LNCaP clone FGC (cell line): ENCODE measurements at regions not wholly inside any gene's neighbourhood (a gene's known extent, or its start where the extent isn't known, plus 50 kb on each side); places are given as distances from the start of the nearest gene placed in this dataset.

Source experiments
- DNase-seq: peaks from one replicate; pipeline ENCODE4 v3.0.0-alpha.2; 2011; ENCODE audit warnings: low read depth
- H3K4me3 ChIP-seq: 2 replicates; pipeline ENCODE4 v1.5.1; 2011; ENCODE audit warnings: mild to moderate bottlenecking, low read depth, low read length, control low read depth
- TF ChIP-seq, protein P1 (sequence below): IDR thresholded peaks from 2 replicates; pipeline ENCODE4 v1.5.1; 2012; ENCODE audit warnings: mild to moderate bottlenecking; ENCODE audit not compliant: control insufficient read depth, insufficient read depth; ENCODE audit errors: extremely low read depth

DNA sequence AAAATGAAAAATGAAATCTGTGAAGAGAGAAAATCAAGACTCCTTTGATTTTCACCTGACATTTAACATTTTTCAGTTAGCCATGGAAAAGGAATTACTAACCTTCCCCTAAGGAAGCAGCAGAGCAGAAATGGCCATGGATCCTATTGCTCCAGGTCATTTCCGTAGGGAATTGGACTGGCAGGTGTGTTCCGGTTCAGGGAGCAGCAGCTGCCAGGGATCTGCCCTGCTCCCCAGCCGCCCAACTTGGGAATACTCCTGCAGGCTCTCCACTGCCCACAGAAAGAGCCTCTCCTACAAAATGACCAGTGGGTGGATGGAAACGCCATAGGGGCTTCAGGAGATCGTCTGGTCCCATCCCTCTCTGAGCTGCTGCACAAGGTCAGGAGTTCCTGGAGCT lies 86.0 kb upstream of the MAPK4 start:
- H3K4me3 ChIP-seq: no peak overlapping the region
- no peak for DNase-seq
- TF ChIP-seq, protein P1, sequence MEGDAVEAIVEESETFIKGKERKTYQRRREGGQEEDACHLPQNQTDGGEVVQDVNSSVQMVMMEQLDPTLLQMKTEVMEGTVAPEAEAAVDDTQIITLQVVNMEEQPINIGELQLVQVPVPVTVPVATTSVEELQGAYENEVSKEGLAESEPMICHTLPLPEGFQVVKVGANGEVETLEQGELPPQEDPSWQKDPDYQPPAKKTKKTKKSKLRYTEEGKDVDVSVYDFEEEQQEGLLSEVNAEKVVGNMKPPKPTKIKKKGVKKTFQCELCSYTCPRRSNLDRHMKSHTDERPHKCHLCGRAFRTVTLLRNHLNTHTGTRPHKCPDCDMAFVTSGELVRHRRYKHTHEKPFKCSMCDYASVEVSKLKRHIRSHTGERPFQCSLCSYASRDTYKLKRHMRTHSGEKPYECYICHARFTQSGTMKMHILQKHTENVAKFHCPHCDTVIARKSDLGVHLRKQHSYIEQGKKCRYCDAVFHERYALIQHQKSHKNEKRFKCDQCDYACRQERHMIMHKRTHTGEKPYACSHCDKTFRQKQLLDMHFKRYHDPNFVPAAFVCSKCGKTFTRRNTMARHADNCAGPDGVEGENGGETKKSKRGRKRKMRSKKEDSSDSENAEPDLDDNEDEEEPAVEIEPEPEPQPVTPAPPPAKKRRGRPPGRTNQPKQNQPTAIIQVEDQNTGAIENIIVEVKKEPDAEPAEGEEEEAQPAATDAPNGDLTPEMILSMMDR: no peak

DNA sequence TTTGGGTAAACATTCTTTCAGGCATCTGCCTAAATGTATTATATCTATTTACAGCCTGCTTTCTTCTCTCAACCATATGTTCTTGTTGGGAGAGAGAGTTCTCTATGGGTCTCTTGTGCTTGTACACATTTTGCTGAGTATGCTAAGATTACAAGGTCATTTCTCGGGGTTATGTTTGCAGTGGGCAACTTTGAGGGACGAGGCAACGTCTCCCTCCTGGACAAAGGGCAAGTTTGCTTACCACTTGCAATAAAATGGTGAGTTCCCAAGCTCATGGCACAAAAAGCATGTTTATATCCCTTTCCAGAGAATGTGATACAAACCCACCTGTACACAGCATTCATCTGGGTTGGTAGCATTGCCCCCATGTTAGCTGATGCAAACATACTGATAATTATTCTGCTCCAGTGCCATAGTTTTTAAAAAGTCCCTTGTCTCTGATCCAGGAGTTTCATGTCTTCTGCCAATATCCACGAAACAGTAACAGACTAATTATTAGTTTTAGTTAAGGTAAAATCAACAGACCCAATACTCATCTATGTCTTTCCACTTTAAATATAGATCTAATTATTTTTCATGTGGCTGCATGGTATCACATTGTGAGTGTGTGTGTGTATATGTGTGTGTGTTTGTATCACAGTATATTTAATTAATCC lies 84.2 kb upstream of the MAPK4 start:
- no peak for DNase-seq
- TF ChIP-seq, protein P1: no peak
- no peak overlapping the region for H3K4me3 ChIP-seq

DNA sequence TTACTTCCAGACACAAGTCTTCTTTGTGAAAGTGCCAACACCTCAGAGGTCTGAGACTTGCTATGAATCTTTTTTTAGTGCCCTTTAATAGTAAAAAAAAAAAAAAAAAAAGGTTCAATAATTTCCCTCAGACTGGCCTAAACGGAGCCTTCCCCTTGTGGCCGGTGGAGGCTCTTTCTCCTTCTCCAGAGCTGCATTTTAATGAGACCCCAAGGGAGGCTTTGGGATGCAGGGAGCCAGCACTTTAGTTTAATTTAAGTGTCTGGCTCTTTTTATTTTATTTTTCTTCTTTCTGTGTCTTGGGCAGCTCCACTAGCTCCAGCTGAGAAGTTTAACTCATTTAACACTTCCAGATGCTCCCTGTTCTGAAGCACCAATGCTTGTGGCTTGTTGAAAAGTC lies 67.8 kb upstream of the MAPK4 start:
- TF ChIP-seq, protein P1: no peak
- DNase-seq: no peak

DNA sequence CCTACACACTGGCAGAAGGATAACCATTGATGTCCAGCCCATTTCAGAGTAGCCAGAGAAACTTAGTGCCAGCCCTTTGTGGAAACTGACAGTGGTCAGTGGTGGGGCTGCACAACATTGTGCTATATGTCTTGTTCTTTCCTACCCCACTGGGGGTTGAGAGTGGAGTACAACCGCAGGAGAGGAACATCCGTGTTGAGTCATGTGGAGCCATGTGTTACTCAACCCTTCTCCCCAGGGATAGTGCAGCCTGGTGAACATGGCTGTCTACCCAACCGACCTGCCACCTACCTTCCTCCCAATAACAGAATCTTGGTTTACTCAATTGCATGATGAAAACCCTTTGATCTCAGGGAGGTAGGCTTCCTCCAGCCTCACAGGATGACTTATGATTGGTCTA lies 65.3 kb upstream of the MAPK4 start:
- TF ChIP-seq, protein P1: no peak
- DNase-seq: no peak
- no peak overlapping the region for H3K4me3 ChIP-seq

More for the DNA sequence above, 67.8 kb upstream of the MAPK4 start:
- H3K4me3 ChIP-seq: no peak overlapping the region

DNA sequence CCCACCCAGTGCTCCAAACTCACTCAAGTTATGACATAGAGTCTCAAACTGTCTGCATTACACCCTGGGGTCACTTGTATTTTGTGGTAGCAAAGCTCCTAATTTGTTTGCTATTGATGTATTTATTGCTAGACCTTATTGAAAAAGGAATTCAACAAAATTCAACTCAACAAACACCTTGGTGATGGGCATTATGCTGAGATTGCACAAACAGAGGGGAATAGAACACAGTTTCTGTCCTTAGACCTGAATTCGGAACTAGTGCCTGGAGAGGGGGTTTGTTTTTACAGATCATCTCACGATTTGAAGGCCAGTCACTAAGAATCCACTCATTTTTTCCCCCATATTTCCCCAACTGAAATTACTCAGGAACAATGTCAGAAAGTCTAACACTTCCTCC lies 53.5 kb upstream of the MAPK4 start:
- TF ChIP-seq, protein P1: no peak
- H3K4me3 ChIP-seq: no peak overlapping the region
- no peak for DNase-seq

DNA sequence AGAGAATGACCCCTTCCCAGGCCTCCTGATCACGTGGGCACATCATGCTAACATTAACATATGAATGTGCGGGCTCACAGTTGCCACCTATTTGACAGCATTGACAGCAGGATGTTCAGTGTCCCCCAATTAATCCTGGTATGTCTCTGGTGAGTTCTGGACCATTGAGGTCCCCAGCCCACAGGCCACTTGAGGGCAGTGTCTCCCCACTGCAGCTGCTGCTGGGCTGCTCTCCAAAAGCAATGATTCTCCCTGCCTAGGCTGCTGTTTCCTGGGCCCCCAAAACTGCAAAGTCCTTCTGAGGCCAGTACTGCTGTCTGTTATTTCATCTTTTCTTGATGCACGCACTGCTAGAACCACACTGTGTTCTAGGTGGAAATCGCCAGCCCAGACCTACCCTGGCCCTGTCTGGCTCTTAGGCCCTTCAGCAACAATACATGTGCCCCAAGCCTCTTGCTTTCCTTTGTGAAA lies 52.7 kb upstream of the MAPK4 start:
- no peak overlapping the region for H3K4me3 ChIP-seq
- DNase-seq: peak; percentile 10
- TF ChIP-seq, protein P1: peak; percentile 95

DNA sequence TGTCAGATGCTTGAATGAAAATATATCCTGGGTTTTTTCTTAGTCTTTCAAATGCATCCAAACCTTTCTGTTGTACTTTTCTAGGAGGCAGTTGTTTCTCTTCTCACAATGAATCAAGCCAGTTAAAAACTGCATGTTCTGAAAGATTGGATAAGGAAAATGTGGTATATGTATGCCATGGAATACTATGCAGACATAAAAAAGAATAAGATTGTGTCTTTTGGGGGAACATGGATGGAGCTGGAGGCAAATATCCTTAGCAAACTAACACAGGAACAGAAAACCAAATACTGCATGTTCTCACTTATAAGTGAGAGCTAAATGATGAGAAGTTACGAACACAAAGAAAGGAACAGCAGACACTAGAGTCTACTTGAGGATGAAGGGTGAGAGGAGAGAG lies 51.7 kb upstream of the MAPK4 start:
- TF ChIP-seq, protein P1: no peak
- no peak overlapping the region for H3K4me3 ChIP-seq
- DNase-seq: no peak
